Right lobe of liver (tissue), 6 donors: ENCODE measurements at regions not wholly inside any gene's neighbourhood (a gene's known extent, or its start where the extent isn't known, plus 50 kb on each side); places are given as distances from the start of the nearest gene placed in this dataset.

Experiments
- ATAC-seq, 4 donors: fragments of 200-7000 bp; cut with Tn5 transposase; one replicate each; pipeline ENCODE4 v1.9.1; 2020; ENCODE audit warnings: mild to moderate bottlenecking in 4 of 4, moderate library complexity in 4 of 4
- DNase-seq, 3 donors: peaks; one replicate each; pipeline ENCODE4 v3.0.0-alpha.2; 2020
- H3K27ac ChIP-seq, 3 donors: fragments of 200-600 bp; one replicate each; pipeline ENCODE4 v1.8.0; 2022
- H3K27me3 ChIP-seq, 2 donors: fragments of 200-600 bp; one replicate each; pipeline ENCODE4 v1.8.0; 2022
- H3K36me3 ChIP-seq, 4 donors: fragments of 200-600 bp; sonication (generic) in 1 of 4; one replicate each; pipeline versions ENCODE4 v1.5.1 to v1.8.0; 2017 to 2022; ENCODE audit warnings: control low read depth in 1 of 4
- H3K4me1 ChIP-seq, 4 donors: fragments of 200-600 bp; sonication (generic) in 1 of 4; one replicate each; pipeline versions ENCODE4 v1.5.1 to v1.8.0; 2017 to 2022; ENCODE audit warnings: control low read depth in 1 of 4
- H3K4me3 ChIP-seq, 3 donors: fragments of 200-600 bp; one replicate each; pipeline ENCODE4 v1.8.0; 2022
- H3K9me3 ChIP-seq, 4 donors: fragments of 200-600 bp; sonication (generic) in 1 of 4; one replicate each; pipeline versions ENCODE4 v1.5.1 to v1.8.0; 2017 to 2022; ENCODE audit warnings: control low read depth in 1 of 4
- CTCF ChIP-seq, 4 donors: fragments of 200-600 bp in 3 of 4; fragments of 450-650 bp in 1 of 4; IDR thresholded peaks; one replicate each; pipeline versions ENCODE4 v1.5.1 to v1.8.0; 2016 to 2022; ENCODE audit warnings: antibody characterized with exemption in 4 of 4, mild to moderate bottlenecking in 2 of 4
- POLR2A ChIP-seq: fragments of 450-650 bp; IDR thresholded peaks from one replicate; pipeline ENCODE4 v1.6.1; 2017; ENCODE audit warnings: antibody characterized with exemption, mild to moderate bottlenecking
- WGBS: methylation state at CpG from one replicate; pipeline ENCODE4 v1.1.6; 2018; ENCODE audit warnings: low coverage, low lambda C conversion rate; ENCODE audit not compliant: insufficient coverage; ENCODE audit errors: missing lambda C conversion rate; 5-methylcytosine and 5-hydroxymethylcytosine counted together
- intact Hi-C, 2 donors: fragments of 100-400 bp; cut with DNase I; formaldehyde crosslinking; loops; one replicate each; pipeline versions ENCODE4 v1.11.2 to v1.14.1; 2022
- donor health status: DM: no; HTN: yes; CAD: no.
- donor health status: DM: no; HTN: no; CAD: no.
- donor health status: DM: no; HTN: no; CAD: no.
- donor health status: DM: no; HTN: yes; CAD: no.
- donor health status: DM: no; HTN: yes; CAD: no.

GRCh38 chr10:6343305-6344010 lies 140.7 kb downstream of the PFKFB3 start:
- Histone ChIP-seq H3K27me3 (no peaks in the 10 kb centered on the region), H3K4me3 (no peak overlapping the region), H3K4me1 (no peaks in the 10 kb centered on the region), H3K9me3 (no peaks in the 10 kb centered on the region), H3K36me3 (no peaks in the 10 kb centered on the region), H3K27ac (no peak overlapping the region)
- intact Hi-C loops: no loop called here
- no peak for TF ChIP-seq POLR2A
- no peak for TF ChIP-seq CTCF (IDR thresholded peaks at IDR 0.05)
- no peak for DNase-seq
- 90% methylated on average over 4 of the region's 7 CpGs for WGBS
- ATAC-seq: no peak

GRCh38 chr10:6345404-6345803 lies 142.7 kb downstream of the PFKFB3 start:
- H3K27ac ChIP-seq: no peak overlapping the region
- DNase-seq (no peak), ATAC-seq (no peak)
- no peaks in the 10 kb centered on the region for H3K36me3 ChIP-seq
- H3K9me3 ChIP-seq: no peaks in the 10 kb centered on the region
- no peaks in the 10 kb centered on the region for H3K27me3 ChIP-seq
- TF ChIP-seq CTCF (IDR thresholded peaks at IDR 0.05) (no peak), POLR2A (no peak)
- WGBS: 74% methylated on average over 1 of the region's 1 CpG
- intact Hi-C loops: no loop called here
- no peaks in the 10 kb centered on the region for H3K4me1 ChIP-seq
- no peak overlapping the region for H3K4me3 ChIP-seq

GRCh38 chr10:6346631-6347030 lies 143.9 kb downstream of the PFKFB3 start:
- Histone ChIP-seq H3K27ac (no peak overlapping the region), H3K27me3 (no peaks in the 10 kb centered on the region), H3K9me3 (no peaks in the 10 kb centered on the region), H3K36me3 (no peaks in the 10 kb centered on the region), H3K4me1 (no peaks in the 10 kb centered on the region), H3K4me3 (no peak overlapping the region)
- intact Hi-C loops: no loop called here
- no peak for ATAC-seq
- TF ChIP-seq CTCF (IDR thresholded peaks at IDR 0.05) (no peak), POLR2A (no peak)
- no peak for DNase-seq
- 71% methylated on average over 2 of the region's 2 CpGs for WGBS

DNA sequence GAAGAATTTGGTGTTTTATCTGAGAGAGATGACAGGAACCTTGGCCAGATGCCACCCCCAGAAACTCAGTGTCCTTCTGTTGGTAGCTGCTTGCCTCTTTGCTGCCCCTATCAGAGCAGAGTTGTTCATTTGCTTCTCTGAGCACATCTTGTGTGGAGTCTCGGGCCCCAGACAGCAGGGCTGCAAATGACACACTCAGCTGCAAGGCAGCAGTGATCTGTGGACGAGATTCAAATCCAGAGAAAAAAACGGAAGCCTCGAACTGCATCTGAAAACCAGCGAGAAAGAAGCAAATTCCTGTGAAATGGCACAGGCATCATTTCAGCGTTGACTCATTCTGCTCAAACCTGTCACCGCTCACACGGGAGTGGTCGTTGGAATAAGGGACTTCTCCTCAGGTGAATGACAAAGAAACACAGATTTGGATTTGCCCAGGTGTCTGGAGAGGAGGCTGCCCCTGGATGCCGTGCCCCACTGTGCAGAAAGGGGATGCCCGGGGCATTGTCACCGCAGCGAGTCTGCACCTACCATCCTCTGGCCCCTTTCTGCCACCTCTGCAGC lies 144.7 kb downstream of the PFKFB3 start:
- Histone ChIP-seq H3K4me1 (no peaks in the 10 kb centered on the region), H3K9me3 (no peaks in the 10 kb centered on the region), H3K27ac (no peak overlapping the region), H3K36me3 (no peaks in the 10 kb centered on the region), H3K4me3 (no peak overlapping the region), H3K27me3 (no peaks in the 10 kb centered on the region)
- whole genome bisulfite sequencing: 69% methylated on average over 12 of the region's 13 CpGs
- TF ChIP-seq CTCF (IDR thresholded peaks at IDR 0.05) (no peak), POLR2A (no peak)
- intact Hi-C loops: no loop called here
- DNase-seq: no peak
- ATAC-seq: no peak
